ENCODE measurements at regions not wholly inside any gene's neighbourhood (a gene's known extent, or its start where the extent isn't known, plus 50 kb on each side); places are given as distances from the start of the nearest gene placed in this dataset.

- no peak for DNase-seq
These were observed 687.4 kb upstream of the ID2 start for GRCh38 chr2:7994397-7994951.

- DNase-seq: no peak
These were observed 684.6 kb upstream of the ID2 start for GRCh38 chr2:7997279-7997678.

DNA sequence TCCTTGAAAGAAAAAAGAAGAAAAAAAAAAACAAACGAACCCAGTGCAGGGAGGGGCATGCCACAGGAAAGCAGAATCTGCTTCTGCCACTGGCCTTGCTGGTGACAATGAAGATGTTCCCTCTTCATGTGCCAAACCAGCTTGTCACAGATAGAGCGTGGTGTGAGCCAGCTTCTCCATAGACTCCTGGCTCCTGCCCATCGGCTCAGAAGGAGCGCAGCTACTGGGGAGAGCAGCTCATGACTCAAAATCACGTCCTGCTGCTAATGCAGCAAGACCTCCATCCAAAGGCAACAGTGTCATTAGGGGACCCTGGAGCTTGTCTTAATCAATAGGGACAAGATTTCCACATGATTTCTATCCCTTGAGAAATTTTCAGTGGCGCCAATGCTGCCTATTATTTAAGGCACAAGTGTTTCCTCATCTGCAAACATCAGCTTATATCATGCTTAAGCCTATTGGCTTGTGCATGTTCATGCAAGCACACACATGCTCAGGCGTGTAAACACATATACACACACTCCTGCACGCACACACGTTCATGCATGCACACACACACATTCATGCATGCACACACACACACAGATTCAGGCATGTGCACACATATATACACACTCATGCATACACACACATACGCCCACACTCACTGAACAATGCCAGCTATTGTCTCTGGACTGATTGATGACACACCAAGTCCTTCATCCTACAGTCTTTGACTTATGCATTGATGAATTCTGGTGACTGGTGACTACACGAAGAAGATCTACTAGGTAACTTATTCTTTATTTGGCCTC, 682.0 kb upstream of the ID2 start:
- DNase-seq: no peak

DNA sequence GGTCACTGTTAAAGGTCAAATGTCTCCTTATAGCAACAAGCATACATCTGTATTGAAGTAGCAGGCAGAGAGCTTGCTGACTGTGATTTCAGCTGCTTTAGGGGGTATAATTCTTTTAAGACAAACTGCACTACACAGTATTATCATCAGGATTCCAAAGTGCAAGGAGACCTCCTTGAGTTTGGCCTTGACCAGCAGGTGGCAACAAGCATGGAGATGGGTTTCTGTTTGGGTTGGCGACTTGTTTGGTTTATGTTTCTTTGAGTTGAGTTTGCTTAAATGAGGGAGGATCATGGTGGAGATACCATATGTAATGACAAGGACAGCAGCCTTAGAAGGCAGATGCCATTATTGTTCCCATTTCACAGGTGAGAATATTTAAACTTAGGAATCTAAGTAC, 681.0 kb upstream of the ID2 start:
- DNase-seq: no peak

DNA sequence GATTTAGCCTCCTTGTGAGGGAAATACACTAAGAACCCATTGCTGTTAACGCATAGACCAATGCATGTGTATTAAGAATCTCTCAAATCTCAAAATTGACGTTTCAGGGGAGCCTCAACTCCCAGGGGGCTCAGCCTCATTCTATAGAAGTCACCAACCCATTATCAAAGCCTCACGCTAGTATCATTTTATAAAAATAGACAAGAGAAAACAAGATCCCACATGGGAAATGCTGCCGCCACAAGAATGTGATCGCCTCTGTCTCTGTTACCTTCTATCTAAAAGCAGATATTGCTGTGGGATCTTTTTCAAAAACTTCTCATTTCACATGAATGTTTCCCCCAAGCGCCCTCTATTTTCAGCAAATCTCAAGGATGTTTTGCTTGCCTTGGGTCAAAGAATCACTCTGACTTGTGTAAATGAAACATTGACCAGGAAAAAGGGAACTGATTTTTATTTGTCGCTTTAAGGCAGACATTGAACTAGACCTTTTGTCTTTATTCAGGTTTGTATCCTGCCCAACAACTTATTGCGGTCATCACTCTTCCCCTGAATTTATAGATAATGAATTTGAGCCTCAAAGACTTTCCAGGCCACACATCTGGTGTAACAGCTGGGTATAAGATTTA, 679.0 kb upstream of the ID2 start:
- no peak for DNase-seq

- no peak for DNase-seq
These were observed 678.3 kb upstream of the ID2 start for GRCh38 chr2:8003462-8004075.

DNA sequence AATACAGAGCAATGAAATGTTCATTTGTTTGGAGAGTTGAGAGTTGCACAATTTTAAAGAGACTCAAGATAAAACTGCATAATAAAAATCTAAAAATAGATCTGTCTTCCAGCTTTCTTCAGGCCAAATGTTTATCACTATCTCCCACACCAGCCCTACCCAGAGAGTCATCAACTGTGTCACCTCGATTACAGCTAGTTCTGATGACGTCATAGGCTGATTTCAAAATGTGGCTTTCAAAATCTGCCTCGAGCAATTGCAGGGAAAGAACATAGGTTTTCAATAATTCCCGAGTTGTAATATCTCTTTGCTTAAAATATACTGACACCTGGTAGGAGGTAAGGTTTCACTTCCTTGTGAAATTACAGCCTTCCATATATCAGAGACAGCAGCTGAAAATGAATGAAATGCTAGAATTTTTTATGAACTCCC, 677.6 kb upstream of the ID2 start:
- no peak for DNase-seq

GRCh38 chr2:8006181-8006580, 675.7 kb upstream of the ID2 start:
- no peak for DNase-seq

- DNase-seq: no peak
These were observed 675.2 kb upstream of the ID2 start for GRCh38 chr2:8006626-8007025.

DNA sequence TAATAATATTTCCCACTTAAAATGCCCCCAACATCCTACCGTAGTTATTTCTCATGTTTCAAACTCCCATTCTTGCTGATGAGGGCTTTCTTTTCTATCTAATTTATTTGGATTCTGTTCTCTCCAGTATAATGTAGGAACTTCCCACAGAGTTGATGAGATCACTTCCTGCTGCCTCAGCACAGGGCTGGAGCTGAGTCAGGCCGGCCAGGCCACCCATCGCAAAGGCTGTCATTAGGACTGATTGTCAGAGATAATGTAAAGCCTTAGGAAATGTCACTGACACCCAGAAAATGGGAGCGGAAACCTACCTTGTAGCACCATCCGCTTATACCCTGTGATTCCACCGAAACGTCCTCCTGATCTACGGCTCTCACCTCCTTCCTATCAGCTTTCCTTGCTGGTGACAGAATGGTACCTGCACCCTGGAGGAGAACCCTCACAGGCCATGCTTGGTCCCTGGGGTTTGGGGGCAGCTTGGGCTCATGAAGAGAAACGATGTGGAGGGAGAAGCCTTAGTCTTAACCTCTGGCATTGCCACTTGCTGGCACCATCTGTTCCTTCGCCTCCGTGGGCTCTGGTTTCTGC, 672.8 kb upstream of the ID2 start:
- DNase-seq: no peak

DNA sequence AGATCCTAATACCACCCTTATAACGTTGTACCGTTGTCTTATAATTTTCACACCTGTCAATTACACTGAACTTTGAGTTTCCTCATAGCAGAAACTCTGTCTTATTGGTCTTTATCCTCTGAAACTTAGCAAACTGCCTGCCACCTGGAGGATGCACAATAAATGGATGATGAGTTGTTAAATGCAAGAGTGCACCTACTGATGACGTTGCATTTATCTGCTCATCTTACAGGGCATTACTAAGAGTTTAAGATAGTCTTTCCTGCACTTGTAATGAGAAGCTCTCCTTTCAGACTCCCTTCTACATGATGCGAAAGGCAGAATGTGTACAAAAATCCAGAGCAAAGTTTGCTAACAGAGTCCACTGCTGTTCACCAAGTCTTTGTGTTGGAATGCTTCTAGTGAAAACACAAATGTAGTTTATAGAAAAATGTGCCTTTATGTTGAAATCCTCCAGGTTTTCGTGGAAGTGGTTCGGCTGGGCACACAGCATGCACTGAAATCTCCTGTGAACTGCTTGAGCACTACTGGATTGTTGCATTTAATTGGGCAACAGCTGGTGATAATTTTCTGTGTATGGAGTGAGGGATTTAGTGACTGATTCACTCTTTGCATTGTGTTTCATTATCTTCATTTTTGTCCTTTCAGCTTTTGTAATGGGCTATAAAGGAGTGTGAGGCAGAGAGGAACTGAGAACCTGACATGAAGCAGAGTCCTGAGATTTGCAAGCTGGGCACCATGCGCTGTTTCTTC, 665.8 kb upstream of the ID2 start:
- DNase-seq: no peak

DNA sequence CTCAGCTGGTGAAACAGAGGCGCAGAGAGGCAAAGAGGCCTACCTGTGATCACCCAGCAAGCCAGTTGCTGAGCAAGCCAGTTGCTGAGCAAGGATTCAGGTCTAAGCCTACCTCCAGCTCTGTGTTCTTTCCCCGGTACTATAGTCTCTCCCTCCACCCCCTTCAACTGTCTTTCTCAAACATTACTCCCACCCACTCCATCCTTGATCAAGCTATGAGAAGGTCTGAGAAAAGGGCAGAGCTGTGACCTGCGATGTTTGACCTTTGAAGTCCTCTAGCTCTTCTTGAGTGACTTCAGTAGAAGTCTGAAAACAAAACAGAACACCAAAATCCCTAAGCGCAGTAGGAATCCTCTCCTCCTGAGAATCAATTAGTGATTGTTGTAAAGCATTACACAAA, 665.2 kb upstream of the ID2 start:
- no peak for DNase-seq

DNA sequence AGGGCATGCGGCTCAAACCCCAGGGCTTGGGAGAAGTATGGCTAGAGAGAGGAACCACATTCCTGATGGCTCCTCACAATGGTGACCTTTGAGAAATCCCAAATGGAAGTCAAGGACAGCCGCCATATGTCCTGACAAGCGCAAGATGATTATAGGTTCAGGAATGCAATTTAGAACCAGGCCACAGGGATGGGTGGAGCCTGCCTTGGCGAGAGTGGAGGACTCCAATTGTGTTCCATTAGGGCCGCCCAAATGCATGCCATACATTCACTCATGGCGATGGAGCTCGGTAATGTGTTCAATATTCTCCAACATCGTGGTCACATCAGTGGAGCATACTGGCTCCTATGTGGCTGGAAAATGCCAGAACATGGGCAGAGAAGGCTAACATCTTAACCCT, 662.9 kb upstream of the ID2 start:
- DNase-seq: no peak

- no peak for DNase-seq
These were observed 661.9 kb upstream of the ID2 start for GRCh38 chr2:8019934-8020333.

DNA sequence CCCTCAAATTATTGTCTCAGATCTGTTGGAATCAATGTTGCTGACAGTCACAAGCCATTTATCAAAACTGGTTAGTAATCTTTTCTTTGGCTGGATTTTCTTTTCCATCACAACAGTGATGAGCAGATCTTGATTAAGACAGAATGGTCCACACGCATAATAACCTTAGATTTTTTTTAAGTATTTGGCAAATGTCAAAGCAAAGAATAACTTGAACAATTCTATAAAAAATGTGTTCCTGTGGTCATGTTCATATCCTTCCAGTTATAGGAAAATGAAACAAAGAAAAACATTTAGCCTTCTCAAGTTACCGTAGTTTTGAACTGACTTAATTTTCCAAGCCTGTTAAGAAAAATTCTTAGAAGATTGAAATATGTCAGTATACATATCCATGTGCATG, 659.9 kb upstream of the ID2 start:
- DNase-seq: no peak

DNA sequence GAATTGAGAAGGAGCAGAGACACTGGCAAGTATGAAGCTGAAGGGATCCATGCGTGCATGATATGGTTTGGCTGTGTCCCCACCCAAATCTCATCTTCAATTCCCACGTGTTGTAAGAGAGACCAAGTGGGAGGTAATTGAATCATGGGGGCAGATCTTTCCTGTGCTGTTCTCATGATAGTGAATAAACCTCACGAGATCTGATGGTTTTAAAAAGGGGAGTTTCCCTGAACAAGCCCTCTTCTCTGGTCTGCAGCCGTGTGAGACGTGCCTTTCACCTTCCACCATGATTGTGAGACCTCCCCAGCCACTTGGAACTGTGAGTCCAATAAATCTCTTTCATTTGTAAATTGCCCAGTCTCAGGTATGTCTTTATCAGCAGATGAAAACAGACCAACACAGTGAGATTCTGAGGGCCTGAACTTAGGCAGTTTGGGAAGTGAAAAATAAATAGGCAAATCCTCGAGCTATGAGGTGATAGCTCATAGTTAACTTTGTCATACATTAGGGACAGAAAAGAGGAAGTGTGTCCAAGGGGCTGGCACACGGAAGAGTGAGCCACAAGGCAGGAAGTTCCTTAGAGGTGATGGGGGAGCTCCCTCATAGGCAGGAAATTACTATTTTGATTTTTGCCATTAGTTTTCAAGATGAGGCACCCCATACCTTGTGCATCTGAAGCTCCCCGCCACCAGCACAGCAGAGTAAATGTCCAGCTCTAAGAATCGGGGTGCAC, 658.8 kb upstream of the ID2 start:
- no peak for DNase-seq

- DNase-seq: no peak
These were observed 657.4 kb upstream of the ID2 start for GRCh38 chr2:8024506-8024905.

DNA sequence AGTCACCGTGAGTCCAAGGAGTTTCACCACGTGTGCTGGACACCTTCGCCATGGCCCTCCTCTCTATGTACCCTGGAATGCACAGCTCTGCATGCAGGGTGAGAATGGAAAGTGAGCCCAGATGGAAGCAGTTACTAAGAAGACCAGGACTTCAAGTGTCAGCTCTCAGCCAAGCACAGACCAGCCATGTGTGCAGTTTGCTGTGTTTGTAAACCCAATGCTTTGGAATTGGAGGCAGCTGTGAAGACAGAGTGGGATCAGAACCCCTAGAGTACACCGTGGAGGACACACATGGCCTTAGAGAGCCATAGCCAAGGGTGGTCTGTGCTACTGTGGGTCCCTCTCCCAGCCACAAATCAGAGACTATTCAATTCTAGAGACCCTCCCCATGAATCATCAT, 655.5 kb upstream of the ID2 start:
- no peak for DNase-seq

DNA sequence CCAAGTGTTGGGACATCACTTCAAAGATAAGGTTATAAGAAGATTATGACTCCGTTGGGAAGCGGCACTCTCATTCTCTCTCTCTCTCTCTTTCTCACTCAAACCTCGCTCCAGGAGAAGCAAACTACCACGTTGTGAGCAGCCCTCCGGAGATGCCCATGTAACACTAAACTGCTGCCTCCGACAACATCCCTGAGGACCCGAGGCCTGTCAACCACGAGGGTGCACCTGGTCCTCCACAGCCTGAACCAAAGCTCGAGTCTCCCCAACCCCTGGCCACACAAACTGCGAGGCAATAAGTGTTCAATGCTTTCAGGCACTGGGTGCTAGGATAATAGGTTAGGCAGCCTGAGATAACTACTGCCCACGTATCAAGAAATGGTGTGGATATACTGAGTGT, 654.5 kb upstream of the ID2 start:
- no peak for DNase-seq

- no peak for DNase-seq
These were observed 653.8 kb upstream of the ID2 start for GRCh38 chr2:8028036-8028435.

DNA sequence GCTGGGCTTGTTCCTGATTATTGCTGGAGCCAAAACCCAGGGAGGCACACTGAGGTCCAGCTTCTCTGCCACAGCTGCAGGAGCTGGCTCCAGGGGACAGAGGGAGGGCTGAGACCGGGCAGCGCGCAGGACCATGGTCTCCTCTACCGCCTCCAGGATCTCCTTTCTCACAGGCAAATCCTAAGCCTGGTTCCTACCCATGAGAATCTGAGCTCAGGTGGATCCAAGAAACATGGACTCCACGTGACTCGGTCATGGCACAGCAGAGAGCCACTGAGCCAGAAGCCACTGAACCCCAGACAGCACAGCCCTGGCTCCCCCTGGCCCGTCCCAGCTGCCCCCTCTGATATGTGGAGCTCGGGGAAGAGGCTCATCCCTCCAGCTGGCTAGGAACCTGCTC, 653.4 kb upstream of the ID2 start:
- no peak for DNase-seq

DNA sequence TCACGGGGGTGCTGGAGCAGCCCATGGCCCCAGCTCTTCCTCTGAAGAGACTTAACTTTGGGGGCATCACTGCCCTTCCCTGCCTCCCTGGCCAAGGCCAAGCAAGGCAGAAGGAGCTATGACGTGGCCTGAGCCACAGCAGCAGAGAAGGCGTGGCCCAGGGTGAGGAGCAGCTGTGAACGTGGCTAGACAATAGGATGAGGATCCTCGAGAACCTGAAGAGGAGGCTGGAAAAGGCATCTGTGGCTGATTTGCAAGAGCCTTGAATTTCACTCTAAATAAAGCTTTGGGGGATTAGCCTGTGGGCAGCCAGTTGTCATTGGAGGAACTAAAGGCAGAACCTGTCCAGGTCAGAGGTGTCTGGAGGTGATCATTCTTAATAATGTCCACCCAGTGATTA, 652.9 kb upstream of the ID2 start:
- DNase-seq: no peak

Measured in NCI-H2227 treated with DMSO at 0.1 percent for 48 hours (cell line).